NCI-H128 (cell line): ENCODE measurements at regions not wholly inside any gene's neighbourhood (a gene's known extent, or its start where the extent isn't known, plus 50 kb on each side); places are given as distances from the start of the nearest gene placed in this dataset.

Experiments used
- DNase-seq: peaks from one replicate; lab custom pipeline; 2025; ENCODE audit not compliant: unreplicated experiment; lab: John Stamatoyannopoulos, UW

DNA sequence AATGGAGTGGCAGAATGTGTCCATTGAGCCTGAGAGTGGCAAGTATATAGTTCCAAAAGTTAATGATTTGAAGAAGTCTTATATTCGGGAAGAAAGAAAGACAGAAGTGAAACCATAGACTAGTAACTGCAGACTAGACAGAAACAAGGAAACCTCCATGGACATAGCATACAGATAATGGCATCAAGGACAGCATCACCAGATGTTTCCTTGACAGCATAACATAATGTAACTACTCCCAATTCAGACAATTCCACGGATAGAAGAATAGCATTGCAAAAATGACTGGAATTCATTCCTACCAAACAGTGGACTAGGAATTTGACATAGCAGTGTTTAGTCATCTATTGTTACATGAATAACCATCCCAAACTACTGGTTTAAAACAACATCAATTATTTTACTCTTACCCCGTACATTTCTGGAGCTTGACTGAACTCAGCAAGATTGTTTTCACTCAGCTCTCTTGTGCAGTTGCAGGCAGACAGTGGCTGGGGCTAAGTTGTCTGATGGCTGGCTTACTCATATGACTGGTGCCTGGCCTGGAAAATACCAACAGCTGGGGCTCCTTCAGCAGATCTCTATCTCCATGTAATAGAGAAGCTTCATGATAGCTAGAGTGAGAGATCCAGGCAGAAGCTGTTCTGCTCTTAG is 109.7 kb upstream of the GADL1 start:
- DNase-seq, result no peak

- DNase-seq, result no peak
These were observed 114.5 kb upstream of the GADL1 start for GRCh38 chr3:31008994-31009393.

GRCh38 chr3:31009881-31010280 is 115.4 kb upstream of the GADL1 start:
- no peak for DNase-seq

GRCh38 chr3:31010491-31010890 is 116.0 kb upstream of the GADL1 start:
- DNase-seq, result no peak

DNA sequence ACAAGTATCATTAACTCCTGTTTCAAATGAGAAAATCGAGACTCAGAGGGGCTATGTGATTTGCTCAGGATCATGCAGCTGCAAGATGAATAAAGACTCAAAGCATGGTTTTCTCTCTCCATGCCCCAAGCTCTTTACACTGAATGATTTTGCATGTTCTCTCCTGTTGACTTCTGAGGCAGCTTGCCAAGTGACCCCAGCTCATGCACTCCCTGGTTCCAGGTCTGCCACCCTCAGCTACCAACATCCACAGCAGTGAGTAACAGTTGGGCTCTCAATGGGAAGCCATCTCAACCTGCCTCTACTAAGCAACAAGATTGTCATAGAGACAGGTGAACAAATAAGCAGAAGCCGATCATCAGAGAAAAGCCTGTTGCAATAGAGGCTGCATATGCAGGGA is 116.9 kb upstream of the GADL1 start:
- no peak for DNase-seq

GRCh38 chr3:31013090-31013489 is 118.6 kb upstream of the GADL1 start:
- DNase-seq, result no peak

DNA sequence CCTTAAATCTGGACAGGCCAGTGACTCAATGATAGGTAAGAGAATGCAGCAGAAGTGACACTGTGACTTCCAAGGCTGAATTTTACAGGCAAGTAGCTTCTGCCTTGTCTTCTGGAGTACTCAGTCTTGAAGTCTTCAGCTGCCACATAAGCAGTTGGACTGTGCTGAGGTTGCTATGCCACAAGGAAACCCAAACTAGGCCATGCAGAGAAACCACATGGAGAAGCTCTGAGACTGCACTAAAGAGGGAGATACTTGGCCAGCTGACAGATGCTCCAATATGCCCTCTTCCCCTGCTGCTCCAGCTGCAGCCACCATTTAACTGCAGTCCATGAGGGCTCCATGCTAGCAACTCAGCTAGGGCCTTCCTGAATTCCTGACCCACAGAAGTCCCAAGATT is 119.4 kb upstream of the GADL1 start:
- DNase-seq, result no peak

GRCh38 chr3:31014317-31015040 is 120.0 kb upstream of the GADL1 start:
- DNase-seq, result no peak

- DNase-seq, result no peak
These were observed 121.7 kb upstream of the GADL1 start for GRCh38 chr3:31016196-31016595.

- DNase-seq, result no peak
These were observed 128.3 kb upstream of the GADL1 start for GRCh38 chr3:31022716-31023115.

- no peak for DNase-seq
These were observed 131.1 kb upstream of the GADL1 start for GRCh38 chr3:31025541-31025940.

DNA sequence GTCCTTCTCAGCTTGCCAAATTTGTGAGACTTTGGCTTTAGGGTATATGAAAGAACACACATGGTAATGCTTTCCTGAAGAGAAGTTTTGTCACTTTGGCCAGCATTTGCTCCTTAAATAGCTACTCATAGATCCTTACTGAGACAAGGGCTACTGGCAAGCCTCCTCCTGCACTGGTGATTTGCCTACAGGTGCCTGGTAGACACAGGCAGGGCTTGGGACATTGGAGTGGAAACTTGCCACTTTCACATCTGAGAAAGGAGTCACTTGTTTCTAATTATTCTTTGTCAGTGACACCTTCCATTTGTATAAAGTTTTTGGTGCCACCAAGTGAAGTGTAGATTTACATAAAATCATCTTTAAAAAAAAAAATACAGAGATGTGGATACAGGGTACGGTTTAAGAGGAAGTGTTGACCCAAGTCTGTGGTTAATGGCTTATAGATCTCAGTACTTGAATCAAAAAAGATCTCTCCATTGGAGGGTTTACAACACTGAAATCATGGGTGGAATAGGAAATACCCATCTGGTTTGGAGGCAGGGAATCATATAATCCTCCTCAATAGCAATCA is 132.8 kb upstream of the GADL1 start:
- DNase-seq, result no peak

GRCh38 chr3:31027914-31028313 is 133.5 kb upstream of the GADL1 start:
- DNase-seq, result no peak

GRCh38 chr3:31028766-31029165 is 134.3 kb upstream of the GADL1 start:
- no peak for DNase-seq

- no peak for DNase-seq
These were observed 135.2 kb upstream of the GADL1 start for GRCh38 chr3:31029706-31030105.

GRCh38 chr3:31035681-31036080 is 141.2 kb upstream of the GADL1 start:
- DNase-seq, result no peak

DNA sequence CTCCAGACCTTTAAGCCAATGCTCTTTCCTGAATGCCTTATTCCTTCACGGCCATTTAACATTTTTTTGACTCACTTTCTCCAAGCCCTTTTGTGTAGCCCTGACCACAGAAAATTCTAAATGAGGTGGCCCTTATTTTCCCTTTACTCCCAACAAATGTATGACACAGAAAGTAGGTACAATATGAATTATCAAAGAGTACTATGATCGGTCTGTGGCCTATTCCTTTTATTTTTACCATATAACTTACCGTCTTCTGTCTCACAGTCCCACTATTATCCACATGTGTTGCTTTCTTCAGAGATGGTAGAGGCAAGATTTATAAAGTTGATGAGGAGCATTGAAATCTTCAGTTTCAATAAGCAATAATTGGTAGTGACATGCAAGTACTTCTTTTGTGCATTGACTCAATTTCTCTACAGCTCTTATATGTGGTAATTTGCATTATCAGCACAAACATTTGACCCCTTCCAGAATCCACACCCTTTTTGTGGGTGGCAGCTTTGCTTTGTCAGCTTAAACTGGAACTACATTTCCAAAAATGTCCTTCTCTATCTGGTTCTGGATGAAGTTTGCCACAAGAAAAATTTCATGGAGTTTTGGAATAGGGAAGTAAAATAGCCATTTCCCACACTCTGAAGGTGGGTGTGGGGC is 143.8 kb upstream of the GADL1 start:
- no peak for DNase-seq

DNA sequence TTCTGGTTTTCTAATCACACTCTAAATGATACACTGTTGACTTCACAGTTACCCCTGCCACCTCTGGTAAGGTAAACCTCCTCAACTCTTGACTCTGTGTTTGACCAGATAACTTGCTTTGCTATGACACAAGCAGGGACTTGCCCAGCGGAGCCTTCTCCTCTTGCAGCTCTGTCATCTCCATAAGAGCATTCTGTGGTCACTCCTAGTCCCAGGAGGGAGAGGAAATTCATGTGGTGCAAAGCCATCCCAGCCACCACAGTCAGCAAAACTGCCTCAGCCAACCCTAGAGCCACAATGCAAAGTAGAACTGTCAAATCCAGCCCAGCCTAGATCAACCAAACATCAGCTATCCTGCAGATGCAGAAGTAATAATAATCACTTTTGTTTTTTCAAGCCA is 144.7 kb upstream of the GADL1 start:
- no peak for DNase-seq

DNA sequence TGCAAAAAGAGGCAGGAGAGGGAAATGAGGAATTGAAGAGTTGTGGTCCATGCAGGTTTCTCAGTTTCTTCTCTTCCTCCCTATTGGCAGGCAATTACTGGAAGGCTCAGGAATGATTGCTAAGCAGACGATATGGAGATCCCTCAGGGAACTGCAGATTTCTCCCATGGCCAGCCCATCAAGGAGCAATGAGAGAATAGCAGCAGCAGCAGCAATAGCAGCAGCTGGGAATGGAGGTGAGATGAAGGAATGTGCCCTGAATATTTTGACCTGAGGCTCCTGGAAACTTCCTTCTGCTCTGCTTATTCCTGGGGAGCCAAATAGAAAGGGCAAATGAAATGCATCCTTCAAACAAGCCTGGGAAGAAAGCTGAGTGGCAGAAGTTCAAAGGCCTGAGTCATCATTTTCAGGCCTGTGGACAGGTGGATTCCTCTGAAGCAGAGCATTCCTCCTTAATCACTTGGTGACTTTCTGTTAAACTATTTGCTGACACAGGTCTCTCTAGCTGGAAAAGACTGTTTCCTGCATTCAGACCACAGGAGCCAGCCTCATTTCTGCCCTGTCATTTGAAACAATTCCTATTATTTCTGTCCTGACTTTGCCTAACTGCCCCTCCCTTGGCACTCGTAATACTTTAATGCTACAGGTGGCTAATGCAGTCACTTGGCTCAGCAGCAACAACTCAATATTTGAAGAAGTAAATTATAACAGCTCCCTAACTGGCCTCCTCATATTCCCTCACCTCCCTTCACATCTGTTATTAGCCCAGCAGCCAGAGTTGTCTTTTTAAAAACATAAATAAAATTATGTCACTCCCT is 146.9 kb upstream of the GADL1 start:
- DNase-seq, result no peak

DNA sequence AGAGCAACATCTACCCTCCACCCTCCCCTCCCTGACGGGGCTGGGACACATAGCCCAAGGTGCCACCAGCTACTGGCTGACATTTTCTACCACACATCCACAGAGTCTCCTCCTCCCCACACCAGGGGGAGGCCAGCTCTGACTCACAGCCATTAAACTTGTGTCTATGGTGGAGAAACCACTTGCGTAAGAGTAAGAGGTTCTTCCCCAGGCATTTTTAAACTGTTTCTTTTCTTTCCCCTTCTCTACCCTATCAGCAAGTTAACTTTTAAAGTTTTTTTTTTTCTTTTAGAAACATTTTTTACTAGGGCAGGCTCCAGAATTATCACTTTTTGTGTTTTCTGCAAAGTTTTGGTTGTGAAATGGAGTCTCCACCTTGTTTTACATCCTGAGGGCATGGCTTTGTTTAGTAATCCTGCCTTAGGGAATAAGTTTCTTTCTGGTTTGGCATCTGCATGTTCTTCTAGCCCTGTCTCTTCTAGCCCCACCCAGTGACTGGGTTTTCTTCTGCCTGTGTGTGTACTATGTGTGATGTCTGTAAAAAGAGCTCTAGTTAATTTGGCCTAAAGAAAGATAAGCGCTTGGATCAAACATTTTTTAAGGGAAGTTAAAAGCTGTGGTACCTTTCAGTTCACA is 148.8 kb upstream of the GADL1 start:
- DNase-seq, result no peak

DNA sequence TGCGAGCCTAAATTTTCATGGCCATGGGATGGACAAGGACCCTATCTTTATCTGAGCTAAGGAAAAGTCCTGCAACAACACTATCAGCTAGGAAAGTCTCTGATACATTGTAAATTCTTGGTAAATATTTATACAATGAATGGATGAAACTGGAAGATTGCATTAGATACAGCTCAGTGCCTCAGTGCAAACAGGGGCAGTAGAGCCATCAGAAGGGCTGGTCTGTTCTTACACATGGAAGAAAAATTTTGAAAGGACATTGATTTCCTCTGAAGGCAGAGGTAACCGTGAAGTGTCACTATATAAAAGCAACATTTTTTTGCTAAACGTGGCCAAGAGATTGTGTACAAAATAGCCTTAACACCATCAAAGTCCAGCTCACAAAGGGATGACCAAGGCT is 153.2 kb upstream of the GADL1 start:
- no peak for DNase-seq
